ENCODE measurements at regions not wholly inside any gene's neighbourhood (a gene's known extent, or its start where the extent isn't known, plus 50 kb on each side); places are given as distances from the start of the nearest gene placed in this dataset.

- DNase-seq (ENCODE audit: low read depth, low spot score): no peak
- TF ChIP-seq CTCF (IDR thresholded peaks at IDR 0.05; ENCODE audit: insufficient read depth, low read length, missing control alignments): no peak
- ChIA-PET CTCF (interaction anchor here (1.1 kb wide), 1 partner anchor 401 kb away, joined by 5 read pairs; no protein-coding TSS in a partner anchor), POLR2A (interaction anchor here (1.3 kb wide), 1 partner anchor 48 kb away, joined by 3 read pairs; no protein-coding TSS in a partner anchor)
- no peak overlapping the region for H3K4me3 ChIP-seq (ENCODE audit: low read depth, low read length)
These were observed 401.6 kb upstream of the SULF2 start for GRCh38 chr20:48186915-48187314.

- ChIA-PET CTCF (interaction anchor here (1.1 kb wide), 1 partner anchor 400 kb away, joined by 5 read pairs; no protein-coding TSS in a partner anchor), POLR2A (interaction anchor here (1.3 kb wide), 1 partner anchor 47 kb away, joined by 3 read pairs; no protein-coding TSS in a partner anchor)
- DNase-seq (ENCODE audit: low read depth, low spot score): no peak
- TF ChIP-seq CTCF (IDR thresholded peaks at IDR 0.05; ENCODE audit: insufficient read depth, low read length, missing control alignments): no peak
- no peak overlapping the region for H3K4me3 ChIP-seq (ENCODE audit: low read depth, low read length)
These were observed 401.2 kb upstream of the SULF2 start for GRCh38 chr20:48186447-48186846.

- CTCF ChIA-PET: no interaction called here
- POLR2A ChIA-PET: no interaction called here
- no peak overlapping the region for H3K4me3 ChIP-seq (ENCODE audit: low read depth, low read length)
- DNase-seq (ENCODE audit: low read depth, low spot score): no peak
- no peak for TF ChIP-seq CTCF (IDR thresholded peaks at IDR 0.05; ENCODE audit: insufficient read depth, low read length, missing control alignments)
These were observed 398.9 kb upstream of the SULF2 start for GRCh38 chr20:48184229-48184628.

- CTCF ChIA-PET: no interaction called here
- no peak for DNase-seq (ENCODE audit: low read depth, low spot score)
- no peak overlapping the region for H3K4me3 ChIP-seq (ENCODE audit: low read depth, low read length)
- POLR2A ChIA-PET: no interaction called here
- TF ChIP-seq CTCF (IDR thresholded peaks at IDR 0.05; ENCODE audit: insufficient read depth, low read length, missing control alignments): no peak
These were observed 396.1 kb upstream of the SULF2 start for GRCh38 chr20:48181261-48181935.

- no peak for DNase-seq (ENCODE audit: low read depth, low spot score)
- TF ChIP-seq CTCF (IDR thresholded peaks at IDR 0.05; ENCODE audit: insufficient read depth, low read length, missing control alignments): no peak
- H3K4me3 ChIP-seq (ENCODE audit: low read depth, low read length): no peak overlapping the region
- ChIA-PET CTCF (no interaction called here), POLR2A (no interaction called here)
These were observed 395.3 kb upstream of the SULF2 start for GRCh38 chr20:48180618-48181017.

GRCh38 chr20:48180024-48180423 lies 394.7 kb upstream of the SULF2 start:
- ChIA-PET POLR2A (no interaction called here), CTCF (no interaction called here)
- no peak for DNase-seq (ENCODE audit: low read depth, low spot score)
- no peak for TF ChIP-seq CTCF (IDR thresholded peaks at IDR 0.05; ENCODE audit: insufficient read depth, low read length, missing control alignments)
- H3K4me3 ChIP-seq (ENCODE audit: low read depth, low read length): no peak overlapping the region

All from AG04449 (cell line).